SK-N-SH treated with all-trans-retinoic acid at 6 μM for 48 hours (cell line): ENCODE measurements at regions not wholly inside any gene's neighbourhood (a gene's known extent, or its start where the extent isn't known, plus 50 kb on each side); places are given as distances from the start of the nearest gene placed in this dataset.

Source experiments
- ARNTL ChIP-seq: fragments of 450-650 bp; formaldehyde crosslinking; IDR thresholded peaks from 2 replicates; pipeline ENCODE4 v1.5.0; 2020; ENCODE audit warnings: low read depth, mild to moderate bottlenecking, moderate library complexity, borderline replicate concordance
- ISL1 ChIP-seq: fragments of 250-450 bp; sonication (Bioruptor Pico); IDR thresholded peaks from 2 replicates; pipeline ENCODE4 v2.1.2; 2022; ENCODE audit warnings: mild to moderate bottlenecking, moderate library complexity
- TOX ChIP-seq: fragments of 250-450 bp; sonication (Bioruptor Pico); IDR thresholded peaks from 2 replicates; pipeline ENCODE4 v1.8.0; 2021; ENCODE audit warnings: mild to moderate bottlenecking, moderate library complexity, borderline replicate concordance
- ZFP3 ChIP-seq: fragments of 250-450 bp; sonication (Bioruptor Pico); IDR thresholded peaks from 2 replicates; pipeline ENCODE4 v1.5.0; 2020; ENCODE audit warnings: mild to moderate bottlenecking, moderate library complexity
- ZFP30 ChIP-seq: fragments of 450-650 bp; formaldehyde crosslinking; IDR thresholded peaks from 2 replicates; pipeline ENCODE4 v1.5.0; 2022; ENCODE audit warnings: mild to moderate bottlenecking, moderate library complexity
- ZNF565 ChIP-seq: fragments of 450-650 bp; formaldehyde crosslinking; conservative IDR thresholded peaks from 2 replicates; pipeline ENCODE4 v1.5.0; 2020; ENCODE audit warnings: low read depth, mild to moderate bottlenecking, moderate library complexity
- TF ChIP-seq, protein P1 (sequence below): fragments of 250-450 bp; sonication (Bioruptor Pico); IDR thresholded peaks from 2 replicates; pipeline ENCODE4 v1.8.0; 2020; ENCODE audit warnings: mild to moderate bottlenecking, moderate library complexity, borderline replicate concordance
- TF ChIP-seq, protein P2 (sequence below): fragments of 250-450 bp; sonication (Bioruptor Pico); IDR thresholded peaks from 2 replicates; pipeline ENCODE4 v1.5.0; 2020; ENCODE audit warnings: mild to moderate bottlenecking, moderate library complexity

DNA sequence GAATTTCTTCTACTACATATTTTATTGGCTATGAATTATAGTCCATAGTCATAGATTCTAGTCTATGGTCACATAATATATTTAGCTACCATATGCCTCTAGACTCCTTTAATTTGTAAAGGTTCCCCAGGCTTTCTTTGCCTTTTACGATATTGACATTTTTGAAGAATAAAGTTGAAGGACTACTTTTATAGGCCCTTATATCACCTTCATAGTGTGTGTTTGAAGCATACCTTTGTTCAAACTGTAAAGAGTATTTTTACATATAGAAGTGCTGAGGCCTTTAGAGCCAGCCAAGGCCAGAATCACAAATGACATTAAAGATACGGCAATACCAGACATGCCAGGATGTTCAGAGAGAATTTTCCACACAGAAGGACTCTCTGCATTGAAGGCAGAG, 147.0 kb downstream of the GABRG2 start:
- TF ChIP-seq, protein P1, sequence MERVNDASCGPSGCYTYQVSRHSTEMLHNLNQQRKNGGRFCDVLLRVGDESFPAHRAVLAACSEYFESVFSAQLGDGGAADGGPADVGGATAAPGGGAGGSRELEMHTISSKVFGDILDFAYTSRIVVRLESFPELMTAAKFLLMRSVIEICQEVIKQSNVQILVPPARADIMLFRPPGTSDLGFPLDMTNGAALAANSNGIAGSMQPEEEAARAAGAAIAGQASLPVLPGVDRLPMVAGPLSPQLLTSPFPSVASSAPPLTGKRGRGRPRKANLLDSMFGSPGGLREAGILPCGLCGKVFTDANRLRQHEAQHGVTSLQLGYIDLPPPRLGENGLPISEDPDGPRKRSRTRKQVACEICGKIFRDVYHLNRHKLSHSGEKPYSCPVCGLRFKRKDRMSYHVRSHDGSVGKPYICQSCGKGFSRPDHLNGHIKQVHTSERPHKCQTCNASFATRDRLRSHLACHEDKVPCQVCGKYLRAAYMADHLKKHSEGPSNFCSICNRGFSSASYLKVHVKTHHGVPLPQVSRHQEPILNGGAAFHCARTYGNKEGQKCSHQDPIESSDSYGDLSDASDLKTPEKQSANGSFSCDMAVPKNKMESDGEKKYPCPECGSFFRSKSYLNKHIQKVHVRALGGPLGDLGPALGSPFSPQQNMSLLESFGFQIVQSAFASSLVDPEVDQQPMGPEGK (CRISPR knock-in tag): no peak
- TF ChIP-seq ZFP3: no peak
- TF ChIP-seq ARNTL (CRISPR knock-in tag): no peak
- no peak for TF ChIP-seq ISL1
- no peak for TF ChIP-seq TOX (CRISPR knock-in tag)
- TF ChIP-seq ZNF565 (CRISPR knock-in tag): no peak
- TF ChIP-seq ZFP30 (CRISPR knock-in tag): no peak
- TF ChIP-seq, protein P2, sequence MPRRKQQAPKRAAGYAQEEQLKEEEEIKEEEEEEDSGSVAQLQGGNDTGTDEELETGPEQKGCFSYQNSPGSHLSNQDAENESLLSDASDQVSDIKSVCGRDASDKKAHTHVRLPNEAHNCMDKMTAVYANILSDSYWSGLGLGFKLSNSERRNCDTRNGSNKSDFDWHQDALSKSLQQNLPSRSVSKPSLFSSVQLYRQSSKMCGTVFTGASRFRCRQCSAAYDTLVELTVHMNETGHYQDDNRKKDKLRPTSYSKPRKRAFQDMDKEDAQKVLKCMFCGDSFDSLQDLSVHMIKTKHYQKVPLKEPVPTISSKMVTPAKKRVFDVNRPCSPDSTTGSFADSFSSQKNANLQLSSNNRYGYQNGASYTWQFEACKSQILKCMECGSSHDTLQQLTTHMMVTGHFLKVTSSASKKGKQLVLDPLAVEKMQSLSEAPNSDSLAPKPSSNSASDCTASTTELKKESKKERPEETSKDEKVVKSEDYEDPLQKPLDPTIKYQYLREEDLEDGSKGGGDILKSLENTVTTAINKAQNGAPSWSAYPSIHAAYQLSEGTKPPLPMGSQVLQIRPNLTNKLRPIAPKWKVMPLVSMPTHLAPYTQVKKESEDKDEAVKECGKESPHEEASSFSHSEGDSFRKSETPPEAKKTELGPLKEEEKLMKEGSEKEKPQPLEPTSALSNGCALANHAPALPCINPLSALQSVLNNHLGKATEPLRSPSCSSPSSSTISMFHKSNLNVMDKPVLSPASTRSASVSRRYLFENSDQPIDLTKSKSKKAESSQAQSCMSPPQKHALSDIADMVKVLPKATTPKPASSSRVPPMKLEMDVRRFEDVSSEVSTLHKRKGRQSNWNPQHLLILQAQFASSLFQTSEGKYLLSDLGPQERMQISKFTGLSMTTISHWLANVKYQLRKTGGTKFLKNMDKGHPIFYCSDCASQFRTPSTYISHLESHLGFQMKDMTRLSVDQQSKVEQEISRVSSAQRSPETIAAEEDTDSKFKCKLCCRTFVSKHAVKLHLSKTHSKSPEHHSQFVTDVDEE (CRISPR knock-in tag): no peak
